IPS DF 6.9 (cell line): ENCODE measurements at regions not wholly inside any gene's neighbourhood (a gene's known extent, or its start where the extent isn't known, plus 50 kb on each side); places are given as distances from the start of the nearest gene placed in this dataset.

Source experiments
- DNase-seq: peaks from one replicate; pipeline ENCODE4 v3.0.0-alpha.2; 2013; ENCODE audit warnings: low read depth, low spot score
- H3K27ac ChIP-seq: one replicate; pipeline ENCODE4 v1.5.1; 2013; ENCODE audit warnings: low read length, control low read depth
- H3K27me3 ChIP-seq: 2 replicates; pipeline ENCODE4 v1.6.1; 2013; ENCODE audit warnings: mild to moderate bottlenecking, low read length; ENCODE audit not compliant: control insufficient read depth, insufficient read depth
- H3K36me3 ChIP-seq: 2 replicates; pipeline ENCODE4 v1.6.1; 2013; ENCODE audit warnings: low read length; ENCODE audit not compliant: control insufficient read depth, insufficient read depth
- H3K4me1 ChIP-seq: 2 replicates; pipeline ENCODE4 v1.6.1; 2013; ENCODE audit warnings: low read length; ENCODE audit not compliant: control insufficient read depth, insufficient read depth
- H3K4me3 ChIP-seq: 2 replicates; pipeline ENCODE4 v1.5.1; 2013; ENCODE audit warnings: mild to moderate bottlenecking, low read length
- H3K9me3 ChIP-seq: 2 replicates; pipeline ENCODE4 v1.6.1; 2013; ENCODE audit warnings: low read length, inconsistent platforms; ENCODE audit not compliant: control insufficient read depth, insufficient read depth
- WGBS: extraction: QIAGEN DNeasy Blood & Tissue Kit; methylation state at CpG from one replicate; pipeline ENCODE4 v1.1.7; 2013; ENCODE audit warnings: mixed read lengths, missing lambda C conversion rate; ENCODE audit not compliant: insufficient read length, insufficient coverage; 5-methylcytosine and 5-hydroxymethylcytosine counted together

GRCh38 chr4:177228599-177228998 lies 81.1 kb upstream of the NEIL3 start:
- DNase-seq, result no peak
- H3K36me3 ChIP-seq, result no peaks in the 10 kb centered on the region
- no peaks in the 10 kb centered on the region for H3K4me1 ChIP-seq
- WGBS, result no CpG with 5 or more reads among the region's 4 CpGs
- no peak overlapping the region for H3K4me3 ChIP-seq
- H3K27ac ChIP-seq, result no peak overlapping the region
- H3K9me3 ChIP-seq, result no peaks in the 10 kb centered on the region
- H3K27me3 ChIP-seq, result no peaks in the 10 kb centered on the region

GRCh38 chr4:177229331-177229730 lies 80.3 kb upstream of the NEIL3 start:
- no peak overlapping the region for H3K27ac ChIP-seq
- WGBS, result no CpG with 5 or more reads among the region's 7 CpGs
- H3K4me1 ChIP-seq, result no peaks in the 10 kb centered on the region
- no peaks in the 10 kb centered on the region for H3K9me3 ChIP-seq
- H3K36me3 ChIP-seq, result no peaks in the 10 kb centered on the region
- H3K27me3 ChIP-seq, result no peaks in the 10 kb centered on the region
- H3K4me3 ChIP-seq, result no peak overlapping the region
- DNase-seq, result no peak

- DNase-seq, result no peak
- Histone ChIP-seq H3K36me3 (no peaks in the 10 kb centered on the region), H3K9me3 (no peaks in the 10 kb centered on the region), H3K4me3 (no peak overlapping the region), H3K27ac (no peak overlapping the region), H3K27me3 (no peaks in the 10 kb centered on the region), H3K4me1 (no peaks in the 10 kb centered on the region)
These were observed 77.2 kb upstream of the NEIL3 start for GRCh38 chr4:177232473-177232872.

GRCh38 chr4:177235026-177235425 lies 74.6 kb upstream of the NEIL3 start:
- Histone ChIP-seq H3K9me3 (no peaks in the 10 kb centered on the region), H3K27ac (no peak overlapping the region), H3K27me3 (no peaks in the 10 kb centered on the region), H3K4me3 (no peak overlapping the region), H3K4me1 (no peaks in the 10 kb centered on the region), H3K36me3 (no peaks in the 10 kb centered on the region)
- WGBS, result no CpG with 5 or more reads among the region's 1 CpG
- DNase-seq, result no peak

GRCh38 chr4:177236886-177237285 lies 72.8 kb upstream of the NEIL3 start:
- H3K27me3 ChIP-seq, result no peaks in the 10 kb centered on the region
- H3K36me3 ChIP-seq, result no peaks in the 10 kb centered on the region
- no peak for DNase-seq
- no peak overlapping the region for H3K4me3 ChIP-seq
- no CpG with 5 or more reads among the region's 4 CpGs for WGBS
- no peaks in the 10 kb centered on the region for H3K9me3 ChIP-seq
- H3K4me1 ChIP-seq, result no peaks in the 10 kb centered on the region
- H3K27ac ChIP-seq, result no peak overlapping the region

GRCh38 chr4:177237291-177237690 lies 72.4 kb upstream of the NEIL3 start:
- no peak overlapping the region for H3K27ac ChIP-seq
- H3K36me3 ChIP-seq, result no peaks in the 10 kb centered on the region
- H3K27me3 ChIP-seq, result no peaks in the 10 kb centered on the region
- DNase-seq, result no peak
- H3K4me3 ChIP-seq, result no peak overlapping the region
- H3K9me3 ChIP-seq, result no peaks in the 10 kb centered on the region
- no CpG with 5 or more reads among the region's 2 CpGs for WGBS
- H3K4me1 ChIP-seq, result no peaks in the 10 kb centered on the region

- WGBS, result no CpG with 5 or more reads among the region's 1 CpG
- Histone ChIP-seq H3K36me3 (no peaks in the 10 kb centered on the region), H3K4me3 (no peak overlapping the region), H3K27me3 (no peaks in the 10 kb centered on the region), H3K9me3 (no peaks in the 10 kb centered on the region), H3K4me1 (no peaks in the 10 kb centered on the region), H3K27ac (no peak overlapping the region)
- no peak for DNase-seq
These were observed 70.2 kb upstream of the NEIL3 start for GRCh38 chr4:177239477-177239876.

GRCh38 chr4:177239878-177240277 lies 69.8 kb upstream of the NEIL3 start:
- H3K27ac ChIP-seq, result no peak overlapping the region

GRCh38 chr4:177242651-177243286 lies 66.9 kb upstream of the NEIL3 start:
- DNase-seq, result no peak
- Histone ChIP-seq H3K27me3 (no peaks in the 10 kb centered on the region), H3K27ac (no peak overlapping the region), H3K36me3 (no peaks in the 10 kb centered on the region), H3K4me1 (no peaks in the 10 kb centered on the region), H3K4me3 (no peak overlapping the region), H3K9me3 (no peaks in the 10 kb centered on the region)
- no CpG with 5 or more reads among the region's 7 CpGs for WGBS

More at GRCh38 chr4:177239878-177240277, 69.8 kb upstream of the NEIL3 start:
- H3K27me3 ChIP-seq, result no peaks in the 10 kb centered on the region
- no peaks in the 10 kb centered on the region for H3K4me1 ChIP-seq
- no peak overlapping the region for H3K4me3 ChIP-seq
- DNase-seq, result no peak
- H3K9me3 ChIP-seq, result no peaks in the 10 kb centered on the region
- H3K36me3 ChIP-seq, result no peaks in the 10 kb centered on the region

GRCh38 chr4:177246641-177247584 lies 62.8 kb upstream of the NEIL3 start:
- no peak overlapping the region for H3K27ac ChIP-seq
- H3K27me3 ChIP-seq, result no peaks in the 10 kb centered on the region
- H3K4me3 ChIP-seq, result no peak overlapping the region
- H3K9me3 ChIP-seq, result no peaks in the 10 kb centered on the region
- WGBS, result no CpG with 5 or more reads among the region's 10 CpGs
- H3K36me3 ChIP-seq, result no peaks in the 10 kb centered on the region
- no peaks in the 10 kb centered on the region for H3K4me1 ChIP-seq
- no peak for DNase-seq
